Gastrocnemius medialis (tissue), 4 donors: ENCODE measurements at regions not wholly inside any gene's neighbourhood (a gene's known extent, or its start where the extent isn't known, plus 50 kb on each side); places are given as distances from the start of the nearest gene placed in this dataset.

ENCODE experiments used
- ATAC-seq, 2 donors: fragments of 150-250 bp; one replicate each; pipeline ENCODE4 v1.9.1; 2016
- DNase-seq, 2 donors: peaks; one replicate each; pipeline ENCODE4 v3.0.0-alpha.2; 2019
- H3K27ac ChIP-seq, 4 donors: fragments of 200-600 bp; sonication (generic); 1 replicate in 1 of 4; 2 replicates in 3 of 4; pipeline ENCODE4 v1.5.1; 2016 to 2018; ENCODE audit warnings: mild to moderate bottlenecking in 2 of 4, moderate library complexity in 1 of 4
- H3K27me3 ChIP-seq, 3 donors: fragments of 200-600 bp; sonication (generic) in 2 of 3; 1 replicate in 1 of 3; 2 replicates in 2 of 3; pipeline versions ENCODE4 v1.5.1 to v1.6.0; 2016 to 2019; ENCODE audit warnings: mild to moderate bottlenecking in 1 of 3, moderate library complexity in 1 of 3
- H3K36me3 ChIP-seq, 2 donors: fragments of 200-600 bp; sonication (generic) in 1 of 2; one replicate each; pipeline ENCODE4 v1.5.1; 2017 to 2018
- H3K4me1 ChIP-seq, 2 donors: fragments of 200-600 bp; sonication (generic) in 1 of 2; one replicate each; pipeline ENCODE4 v1.5.1; 2016 to 2017; ENCODE audit warnings: mild to moderate bottlenecking in 2 of 2
- H3K4me3 ChIP-seq, 4 donors: fragments of 200-600 bp; sonication (generic) in 3 of 4; 1 replicate in 1 of 4; 2 replicates in 3 of 4; pipeline ENCODE4 v1.5.1; 2016 to 2019; ENCODE audit warnings: mild to moderate bottlenecking in 2 of 4
- H3K9me3 ChIP-seq, 3 donors: fragments of 200-600 bp; sonication (generic) in 2 of 3; 1 replicate in 1 of 3; 2 replicates in 2 of 3; pipeline ENCODE4 v1.5.1; 2016 to 2019
- POLR2A ChIP-seq, 2 donors: fragments of 450-650 bp; IDR thresholded peaks; one replicate each; pipeline ENCODE4 v1.6.1; 2017; ENCODE audit warnings: antibody characterized with exemption in 2 of 2, mild to moderate bottlenecking in 2 of 2, moderate library complexity in 2 of 2
- in situ Hi-C, 4 donors: fragments of 200-750 bp; cut with MboI; loops; one replicate each; pipeline versions ENCODE4 v1.15.0 to v1.8.0; 2017; ENCODE audit warnings: low sequenced_read_pairs in 4 of 4
- intact Hi-C: fragments of 100-400 bp; cut with DNase I; formaldehyde crosslinking; loops from one replicate; pipeline ENCODE4 v1.15.1; 2023; ENCODE audit warnings: low total_unique reads
- TF ChIP-seq, protein P1 (sequence below), 5 experiments: fragments of 450-650 bp in 3 of 5; fragments of 200-600 bp in 2 of 5; sonication (generic) in 2 of 5; IDR thresholded peaks in 4 of 5; conservative IDR thresholded peaks in 1 of 5; 1 replicate in 4 of 5; 2 replicates in 1 of 5; pipeline ENCODE4 v1.5.1; 2016 to 2019; ENCODE audit warnings: antibody characterized with exemption in 5 of 5, mild to moderate bottlenecking in 3 of 5, moderate library complexity in 3 of 5

DNA sequence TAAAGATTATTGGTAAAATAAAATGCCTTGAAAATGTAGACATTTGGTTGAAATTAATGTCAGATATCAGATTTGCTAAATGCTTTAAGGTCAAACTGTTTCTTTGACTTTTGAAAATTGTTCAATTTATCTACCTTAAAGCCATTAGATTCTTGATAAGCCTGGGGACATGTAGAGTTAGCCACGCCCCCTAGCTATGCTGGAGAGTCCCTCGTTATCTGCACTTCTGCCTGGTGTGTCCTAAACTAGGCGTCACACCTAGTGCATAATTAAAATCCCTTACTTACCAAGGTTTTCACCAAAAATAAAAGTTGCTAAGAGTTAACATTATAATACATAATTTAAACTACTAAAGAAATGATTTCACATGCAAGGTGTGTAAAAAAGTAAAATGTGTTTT, 79.5 kb downstream of the EGLN3 start:
- intact Hi-C loops: no loop called here
- in situ Hi-C loops: no loop called here
- H3K27me3 ChIP-seq: peaks cover 0 to 3% (median 0%) of the 10 kb centered on the region in 3 donors
- ATAC-seq: no peak
- no peaks in the 10 kb centered on the region for H3K36me3 ChIP-seq
- no peak for TF ChIP-seq POLR2A (IDR thresholded peaks at IDR 0.05)
- TF ChIP-seq, protein P1, sequence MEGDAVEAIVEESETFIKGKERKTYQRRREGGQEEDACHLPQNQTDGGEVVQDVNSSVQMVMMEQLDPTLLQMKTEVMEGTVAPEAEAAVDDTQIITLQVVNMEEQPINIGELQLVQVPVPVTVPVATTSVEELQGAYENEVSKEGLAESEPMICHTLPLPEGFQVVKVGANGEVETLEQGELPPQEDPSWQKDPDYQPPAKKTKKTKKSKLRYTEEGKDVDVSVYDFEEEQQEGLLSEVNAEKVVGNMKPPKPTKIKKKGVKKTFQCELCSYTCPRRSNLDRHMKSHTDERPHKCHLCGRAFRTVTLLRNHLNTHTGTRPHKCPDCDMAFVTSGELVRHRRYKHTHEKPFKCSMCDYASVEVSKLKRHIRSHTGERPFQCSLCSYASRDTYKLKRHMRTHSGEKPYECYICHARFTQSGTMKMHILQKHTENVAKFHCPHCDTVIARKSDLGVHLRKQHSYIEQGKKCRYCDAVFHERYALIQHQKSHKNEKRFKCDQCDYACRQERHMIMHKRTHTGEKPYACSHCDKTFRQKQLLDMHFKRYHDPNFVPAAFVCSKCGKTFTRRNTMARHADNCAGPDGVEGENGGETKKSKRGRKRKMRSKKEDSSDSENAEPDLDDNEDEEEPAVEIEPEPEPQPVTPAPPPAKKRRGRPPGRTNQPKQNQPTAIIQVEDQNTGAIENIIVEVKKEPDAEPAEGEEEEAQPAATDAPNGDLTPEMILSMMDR (IDR thresholded peaks at IDR 0.05 in 4 of 5, conservative IDR thresholded peaks at IDR 0.05 in 1 of 5): no peak
- H3K4me3 ChIP-seq: no peak overlapping the region
- H3K4me1 ChIP-seq: no peaks in the 10 kb centered on the region
- peaks cover 0 to 2% (median 0%) of the 10 kb centered on the region in 3 donors for H3K9me3 ChIP-seq
- DNase-seq: no peak
- no peak overlapping the region for H3K27ac ChIP-seq

DNA sequence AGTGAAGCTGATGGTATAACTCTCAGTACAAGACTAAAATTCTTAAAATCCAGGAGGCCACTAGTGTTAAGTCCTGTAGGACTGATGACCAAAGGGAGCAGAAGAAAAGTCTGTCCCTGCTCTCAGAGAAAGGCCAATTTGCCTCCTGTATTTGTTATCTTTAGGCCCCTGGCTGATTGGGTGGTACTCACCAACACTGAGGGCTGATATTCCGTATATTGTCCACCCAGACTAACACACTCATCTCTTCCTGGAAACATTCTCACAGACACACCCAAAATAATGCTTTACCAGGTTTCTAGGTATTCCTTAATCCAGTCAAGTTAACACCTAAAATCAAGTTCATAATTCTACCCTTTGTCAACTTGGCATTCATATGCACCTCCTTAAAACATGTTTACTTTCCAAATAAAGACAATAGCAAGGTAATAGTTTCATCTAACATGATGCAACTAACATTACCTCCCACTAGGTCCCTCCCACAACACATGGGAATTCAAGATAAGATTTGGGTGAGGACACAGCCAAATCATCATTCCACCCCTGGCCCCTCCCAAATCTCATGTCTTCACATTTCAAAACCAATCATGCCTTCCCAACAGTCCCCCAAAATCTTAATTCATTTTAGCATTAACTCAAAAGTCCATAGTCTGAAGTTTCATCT, 84.3 kb downstream of the EGLN3 start:
- intact Hi-C loops: no loop called here
- no peaks in the 10 kb centered on the region for H3K9me3 ChIP-seq
- H3K4me3 ChIP-seq: no peak overlapping the region
- no peaks in the 10 kb centered on the region for H3K36me3 ChIP-seq
- TF ChIP-seq, protein P1 (IDR thresholded peaks at IDR 0.05 in 4 of 5, conservative IDR thresholded peaks at IDR 0.05 in 1 of 5): no peak
- no peak for TF ChIP-seq POLR2A (IDR thresholded peaks at IDR 0.05)
- no peak for DNase-seq
- in situ Hi-C loops: no loop called here
- H3K27me3 ChIP-seq: no peaks in the 10 kb centered on the region
- H3K4me1 ChIP-seq: no peaks in the 10 kb centered on the region
- no peak for ATAC-seq
- H3K27ac ChIP-seq: no peak overlapping the region

DNA sequence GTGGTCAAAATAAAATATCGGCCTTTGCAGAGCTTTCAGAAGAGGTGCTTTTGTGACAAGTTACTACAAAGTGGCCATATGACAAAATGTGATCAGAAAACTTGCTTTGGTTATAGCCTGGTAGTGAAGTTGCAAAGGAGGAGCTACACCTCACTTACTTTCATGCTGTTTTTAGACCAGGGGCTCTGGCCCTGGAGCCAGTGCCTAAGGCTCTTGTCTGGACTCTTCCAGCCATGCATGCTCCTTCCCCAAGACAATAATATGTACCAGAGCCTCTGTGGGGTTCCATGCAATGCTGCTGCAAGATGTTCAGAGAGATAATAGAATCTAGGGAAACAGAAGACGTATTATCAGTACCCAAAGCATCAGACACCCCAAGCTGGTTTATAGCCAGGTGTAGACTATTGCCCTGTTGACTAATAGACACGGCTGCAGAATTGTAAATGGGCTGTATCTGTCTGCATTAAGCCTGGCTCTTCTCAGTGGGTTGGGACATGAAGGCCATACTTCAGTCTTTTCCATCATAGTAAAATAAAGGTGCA, 88.5 kb downstream of the EGLN3 start:
- Histone ChIP-seq H3K27ac (no peak overlapping the region), H3K4me1 (no peaks in the 10 kb centered on the region), H3K4me3 (no peak overlapping the region), H3K27me3 (no peaks in the 10 kb centered on the region), H3K36me3 (no peaks in the 10 kb centered on the region), H3K9me3 (no peaks in the 10 kb centered on the region)
- in situ Hi-C loops: no loop called here
- TF ChIP-seq, protein P1 (IDR thresholded peaks at IDR 0.05 in 4 of 5, conservative IDR thresholded peaks at IDR 0.05 in 1 of 5): no peak
- TF ChIP-seq POLR2A (IDR thresholded peaks at IDR 0.05): no peak
- no peak for DNase-seq
- ATAC-seq: no peak
- intact Hi-C loops: no loop called here

DNA sequence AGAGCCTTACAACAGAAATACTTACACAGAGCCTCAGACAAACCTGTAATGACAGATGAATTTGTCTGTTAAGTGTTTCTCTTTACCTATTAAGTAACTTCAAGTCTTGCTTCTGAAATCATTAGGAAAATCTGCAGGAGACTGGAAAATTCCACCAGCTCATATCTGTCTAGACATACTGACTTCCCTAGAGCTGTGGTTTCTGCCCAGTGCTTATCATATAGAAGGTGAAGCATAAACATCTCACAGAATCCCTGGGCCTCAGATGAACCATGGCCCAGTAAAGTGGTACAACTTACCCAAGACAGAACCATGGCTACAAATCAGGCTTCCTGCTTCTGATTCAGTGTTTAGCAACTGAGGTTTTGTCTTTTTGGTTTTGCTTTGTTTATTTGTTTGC, 91.6 kb downstream of the EGLN3 start:
- intact Hi-C loops (no loop called here), in situ Hi-C loops (loop anchor here in 2 of 4 donors (10.0 kb wide), 2 partner anchors 365 to 375 kb away; no protein-coding TSS in a partner anchor)
- no peak for DNase-seq
- no peak overlapping the region for H3K4me3 ChIP-seq
- TF ChIP-seq, protein P1 (IDR thresholded peaks at IDR 0.05 in 4 of 5, conservative IDR thresholded peaks at IDR 0.05 in 1 of 5): no peak
- no peak for TF ChIP-seq POLR2A (IDR thresholded peaks at IDR 0.05)
- no peaks in the 10 kb centered on the region for H3K4me1 ChIP-seq
- ATAC-seq: no peak
- no peaks in the 10 kb centered on the region for H3K9me3 ChIP-seq
- no peaks in the 10 kb centered on the region for H3K36me3 ChIP-seq
- H3K27me3 ChIP-seq: no peaks in the 10 kb centered on the region
- no peak overlapping the region for H3K27ac ChIP-seq
